GM21619 (cell line): ENCODE measurements at regions not wholly inside any gene's neighbourhood (a gene's known extent, or its start where the extent isn't known, plus 50 kb on each side); places are given as distances from the start of the nearest gene placed in this dataset.

ENCODE experiments used
- ATAC-seq: cut with Tn5 transposase; IDR thresholded peaks from one replicate; pipeline ENCODE4 v1.9.1; 2021; ENCODE audit not compliant: unreplicated experiment

DNA sequence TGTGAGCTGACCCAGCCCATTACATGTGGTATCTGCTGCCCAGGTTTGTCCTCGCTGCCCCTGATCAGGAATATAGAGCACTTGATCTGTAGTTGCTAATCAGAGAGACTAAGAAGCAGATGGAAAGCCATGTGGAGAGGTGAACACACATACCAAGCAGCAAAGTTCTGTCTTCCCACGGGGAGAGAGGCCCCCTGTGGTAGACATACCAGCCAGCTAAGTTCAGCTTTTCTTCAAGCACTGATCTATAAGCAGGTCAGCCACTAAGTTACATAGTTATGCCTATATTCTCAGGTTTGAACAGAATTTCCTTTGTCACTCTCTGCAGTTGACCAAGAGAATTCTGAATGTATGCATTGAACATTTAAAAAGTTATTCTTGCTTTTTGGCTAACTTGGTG lies 76.4 kb downstream of the DDX3Y start:
- no peak for ATAC-seq

DNA sequence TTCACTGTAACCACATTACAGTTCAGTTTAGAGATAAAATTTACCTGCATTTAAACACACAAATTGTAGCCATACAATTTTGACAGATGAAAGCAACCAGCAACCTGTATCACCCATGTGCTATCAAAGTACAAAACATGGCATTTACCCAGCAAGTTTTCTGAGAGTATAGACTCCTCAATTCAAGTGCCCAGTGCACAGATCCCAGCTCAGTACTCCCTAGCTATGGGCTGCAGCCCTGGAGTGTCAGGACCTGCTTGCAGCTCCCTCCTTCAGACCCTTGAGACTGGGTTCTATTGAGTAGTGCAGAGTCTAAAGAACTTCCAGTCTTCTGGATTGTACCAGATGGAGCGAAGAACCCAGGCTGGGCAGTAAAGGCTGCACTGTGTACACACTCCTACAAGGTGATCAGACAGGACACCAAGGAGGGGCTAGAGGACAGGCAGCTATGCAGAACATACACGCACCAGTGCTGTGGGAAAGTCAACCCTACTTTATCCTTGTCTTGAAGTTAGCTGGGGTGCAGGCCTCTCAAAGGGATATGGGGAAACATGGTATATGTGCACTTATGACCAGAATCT lies 77.7 kb downstream of the DDX3Y start:
- ATAC-seq, result no peak

- no peak for ATAC-seq
Measured at GRCh38 chrY:12984637-12985344, 80.1 kb downstream of the DDX3Y start.

DNA sequence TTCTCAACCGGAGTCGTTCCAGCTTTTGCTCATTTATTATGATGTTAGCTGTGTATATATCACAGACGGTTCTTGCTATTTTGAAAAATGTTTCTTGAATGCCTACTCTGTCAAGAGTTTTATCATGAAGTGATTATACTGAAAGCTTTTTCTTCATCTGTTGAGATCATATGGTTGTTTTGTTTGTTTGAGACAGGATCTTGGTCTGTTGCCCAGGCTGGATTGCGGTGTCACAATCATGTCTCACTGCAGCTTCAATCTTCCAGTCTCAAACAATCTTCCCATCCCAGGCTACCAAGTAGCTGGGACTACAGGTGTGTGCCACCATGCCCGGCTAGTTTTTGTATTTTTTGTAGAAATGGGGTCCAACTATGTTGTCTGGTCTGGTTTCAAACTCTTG lies 112.8 kb downstream of the DDX3Y start:
- no peak for ATAC-seq

DNA sequence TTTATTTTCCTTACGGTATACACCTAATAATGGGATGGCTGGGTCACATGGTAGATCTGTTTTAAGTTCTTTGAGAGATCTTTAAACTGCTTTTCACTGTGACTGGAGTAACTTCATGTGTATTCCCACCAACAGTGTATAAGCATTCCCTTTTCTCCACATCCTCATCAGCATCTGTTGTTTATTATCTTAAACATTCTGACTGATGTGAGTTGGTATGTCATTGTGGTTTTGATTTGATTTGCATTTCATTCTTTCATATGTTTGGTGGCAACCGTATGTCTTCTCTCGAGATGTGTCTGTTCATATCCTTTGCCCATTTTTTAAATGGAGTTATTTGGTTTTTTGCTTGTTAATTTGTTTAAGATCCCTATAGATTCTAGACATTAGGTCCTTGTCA lies 114.8 kb downstream of the DDX3Y start:
- no peak for ATAC-seq

DNA sequence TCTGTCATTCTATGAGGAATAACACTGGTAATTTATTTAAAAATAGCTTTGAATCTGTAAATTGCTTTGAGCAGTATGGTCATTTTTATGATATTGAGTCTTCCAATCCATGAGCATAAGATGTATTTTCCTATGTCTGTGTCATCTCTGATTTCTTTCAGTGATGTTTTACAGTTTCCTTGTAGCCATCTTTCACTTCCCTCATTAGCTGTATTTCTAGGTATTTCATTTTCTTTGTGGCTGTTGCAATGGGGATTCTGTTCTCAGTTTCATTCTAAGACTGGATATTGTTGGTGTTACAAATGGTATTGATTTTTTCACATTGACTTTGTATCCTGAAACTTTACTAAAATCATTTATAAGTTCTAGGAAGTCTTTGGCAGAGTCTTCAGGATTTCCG lies 116.2 kb downstream of the DDX3Y start:
- no peak for ATAC-seq

- ATAC-seq, result no peak
Measured at GRCh38 chrY:13023607-13024006, 118.9 kb downstream of the DDX3Y start.

DNA sequence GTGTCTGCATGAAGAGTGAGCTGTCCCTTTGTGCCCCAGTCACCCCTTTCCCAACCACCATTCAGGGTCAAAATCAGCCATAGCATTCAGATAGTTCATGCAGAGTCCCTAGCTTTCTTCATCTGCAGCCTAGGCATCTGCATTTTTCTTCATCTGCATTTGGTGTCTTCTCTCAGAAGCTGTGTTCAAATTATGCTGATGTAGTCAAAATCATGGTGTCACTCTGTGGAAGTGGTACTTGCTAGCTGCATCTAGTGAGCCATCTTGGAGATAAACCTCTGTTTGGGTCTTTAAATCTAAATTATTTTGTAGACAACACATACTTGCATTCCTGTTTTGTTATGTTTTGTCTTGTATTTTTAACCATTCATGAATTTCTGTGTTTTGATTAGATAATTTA lies 119.8 kb downstream of the DDX3Y start:
- no peak for ATAC-seq

- ATAC-seq, result no peak
Measured at GRCh38 chrY:13026906-13027305, 122.2 kb downstream of the DDX3Y start.

- ATAC-seq, result no peak
Measured at GRCh38 chrY:13040232-13040631, 135.6 kb downstream of the DDX3Y start.

DNA sequence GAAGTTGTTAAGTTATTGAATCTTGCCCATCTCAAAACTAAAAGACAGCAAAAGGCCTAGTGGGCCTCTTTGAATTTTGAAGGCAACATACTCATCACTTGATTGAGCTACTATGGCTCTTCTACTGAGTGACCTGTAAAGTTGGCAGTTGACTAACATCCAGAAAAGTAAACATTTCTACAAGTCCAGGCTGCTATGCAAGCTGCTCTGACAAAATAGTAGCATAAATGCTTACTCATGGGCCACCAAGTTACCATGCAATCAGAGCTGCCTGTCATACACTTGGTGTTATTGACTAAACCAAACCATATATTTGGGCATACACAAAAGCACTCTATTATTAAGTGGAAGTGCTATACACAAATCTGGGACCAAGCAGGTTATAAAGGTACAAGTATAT lies 148.8 kb downstream of the DDX3Y start:
- no peak for ATAC-seq

- ATAC-seq, result no peak
Measured at GRCh38 chrY:13066372-13066771, 161.7 kb downstream of the DDX3Y start.

- no peak for ATAC-seq
Measured at GRCh38 chrY:13068696-13069095, 164.0 kb downstream of the DDX3Y start.

- no peak for ATAC-seq
Measured at GRCh38 chrY:13069111-13069510, 164.4 kb downstream of the DDX3Y start.

GRCh38 chrY:13082748-13083147 lies 178.1 kb downstream of the DDX3Y start:
- ATAC-seq, result no peak

- no peak for ATAC-seq
Measured at GRCh38 chrY:13091575-13091974, 186.9 kb downstream of the DDX3Y start.

DNA sequence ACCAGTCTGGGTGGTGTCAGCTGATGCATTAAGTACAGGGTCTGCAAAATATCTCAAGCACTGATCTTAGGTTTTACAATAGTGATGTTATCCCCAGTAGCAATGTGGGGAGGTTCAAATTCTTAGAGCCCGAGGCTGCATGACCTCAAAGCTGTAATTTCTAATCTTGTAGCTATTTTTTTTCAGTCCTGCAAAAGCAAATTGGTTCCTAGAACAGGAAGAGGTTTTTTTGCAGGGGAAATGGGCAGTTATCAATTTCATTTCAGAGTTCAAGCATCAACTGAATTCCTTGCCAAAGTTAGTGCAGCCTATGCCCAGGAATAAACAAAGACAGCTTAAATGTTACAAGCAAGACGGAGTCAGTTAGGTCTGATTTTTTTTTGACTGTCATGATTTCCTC lies 188.3 kb downstream of the DDX3Y start:
- ATAC-seq, result no peak

GRCh38 chrY:13093461-13093860 lies 188.8 kb downstream of the DDX3Y start:
- ATAC-seq, result no peak

- peak; percentile 47 for ATAC-seq
Measured at GRCh38 chrY:13094411-13094810, 189.7 kb downstream of the DDX3Y start.

GRCh38 chrY:13094904-13095600 lies 190.4 kb downstream of the DDX3Y start:
- ATAC-seq, result no peak

- peak; percentile 88 for ATAC-seq
Measured at GRCh38 chrY:13126881-13127456, 222.3 kb downstream of the DDX3Y start.

GRCh38 chrY:13127476-13127875 lies 222.8 kb downstream of the DDX3Y start:
- ATAC-seq, result peak; percentile 81
